ENCODE measurements at regions not wholly inside any gene's neighbourhood (a gene's known extent, or its start where the extent isn't known, plus 50 kb on each side); places are given as distances from the start of the nearest gene placed in this dataset.

DNA sequence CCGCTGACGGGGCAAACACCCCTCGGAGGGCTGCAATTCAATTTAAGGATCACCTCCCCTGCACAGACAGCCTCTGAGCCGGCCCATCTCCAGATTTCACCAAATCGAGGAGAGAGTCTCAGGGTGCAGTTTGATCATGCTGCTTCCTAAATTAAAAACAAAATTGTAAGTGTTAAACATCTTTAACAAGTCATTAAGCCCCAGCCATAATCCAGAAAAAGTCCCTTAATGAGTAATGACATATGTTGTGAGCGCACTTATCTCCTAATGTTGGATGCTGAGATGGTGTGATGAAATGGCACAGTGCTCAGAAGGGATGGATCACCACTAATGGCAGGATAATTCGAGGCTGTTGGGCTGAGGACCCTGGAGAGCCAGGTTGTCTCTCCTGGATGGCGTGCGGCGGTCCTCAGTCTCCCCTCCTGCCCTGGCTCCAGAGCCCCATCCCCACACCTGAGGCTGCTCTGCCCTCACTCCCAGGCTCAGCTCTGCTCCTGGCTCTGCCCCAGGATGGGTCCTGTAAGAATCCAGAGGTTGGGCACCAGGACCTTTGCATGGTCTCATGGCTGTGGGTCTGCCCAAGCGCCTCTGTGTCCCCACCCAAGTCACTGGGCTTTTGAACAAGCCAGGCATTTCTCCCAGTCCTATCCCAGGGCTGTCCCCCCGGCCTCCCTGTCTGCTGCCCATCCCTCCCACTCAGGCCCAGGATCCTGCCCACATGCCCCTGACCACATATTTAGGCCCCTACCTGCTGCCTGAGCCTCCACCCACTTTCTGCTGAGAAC is 224.4 kb upstream of the POU3F1 start:
- Histone ChIP-seq H3K27me3 (ENCODE audit: control insufficient read depth in 2 of 2, insufficient read depth in 2 of 2, low read length in 2 of 2) (peaks cover 0 to 4% of the 10 kb centered on the region in 2 experiments), H3K36me3 (ENCODE audit: control insufficient read depth in 2 of 2, extremely low read depth in 1 of 2, insufficient read depth in 2 of 2, low read length in 2 of 2) (no peaks in the 10 kb centered on the region), H3K9me3 (replicated peaks; ENCODE audit: control insufficient read depth, insufficient read depth, low read length) (no peaks in the 10 kb centered on the region), H3K79me2 (ENCODE audit: control insufficient read depth, insufficient read depth, low read length) (no peaks in the 10 kb centered on the region), H3K4me3 (replicated peaks in 1 of 3; ENCODE audit: insufficient read depth in 1 of 3, low read depth in 1 of 3, low read length in 3 of 3) (no peak overlapping the region), H2AFZ (ENCODE audit: low read depth, low read length) (no peak overlapping the region), H3K9me1 (replicated peaks; ENCODE audit: control insufficient read depth, extremely low read depth, insufficient read depth, low read length) (no peaks in the 10 kb centered on the region), H4K20me1 (replicated peaks; ENCODE audit: control insufficient read depth, extremely low read depth, insufficient read depth, low read length) (no peaks in the 10 kb centered on the region), H3K27ac (ENCODE audit: insufficient read depth, low read depth, low read length) (no peak overlapping the region), H3K9ac (replicated peaks; ENCODE audit: extremely low read depth, insufficient read depth, low read length) (no peak overlapping the region), H3K4me2 (ENCODE audit: insufficient read depth, low read length) (no peak overlapping the region), H3K4me1 (ENCODE audit: control insufficient read depth, extremely low read depth, insufficient read depth, low read length) (no peaks in the 10 kb centered on the region)
- ChIA-PET POLR2A (no interaction called here), CTCF (no interaction called here)
- TF ChIP-seq FOS (IDR thresholded peaks at IDR 0.05; ENCODE audit: borderline replicate concordance, insufficient read depth, low read length), result no peak
- TF ChIP-seq, protein P1, sequence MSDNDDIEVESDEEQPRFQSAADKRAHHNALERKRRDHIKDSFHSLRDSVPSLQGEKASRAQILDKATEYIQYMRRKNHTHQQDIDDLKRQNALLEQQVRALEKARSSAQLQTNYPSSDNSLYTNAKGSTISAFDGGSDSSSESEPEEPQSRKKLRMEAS (IDR thresholded peaks at IDR 0.05; ENCODE audit: insufficient read depth, insufficient read length), result no peak
- TF ChIP-seq GATA2 (IDR thresholded peaks at IDR 0.05; ENCODE audit: insufficient read depth, insufficient read length, low read depth, low read length), result no peak
- no peak for TF ChIP-seq MYC (IDR thresholded peaks at IDR 0.05; ENCODE audit: low read depth, low read length)
- no peak for TF ChIP-seq JUN (IDR thresholded peaks at IDR 0.05; ENCODE audit: borderline replicate concordance, insufficient read depth, insufficient read length, low read depth)
- no peak for TF ChIP-seq POLR2A (IDR thresholded peaks at IDR 0.05; ENCODE audit: low read depth, low read length)
- TF ChIP-seq, protein P2, sequence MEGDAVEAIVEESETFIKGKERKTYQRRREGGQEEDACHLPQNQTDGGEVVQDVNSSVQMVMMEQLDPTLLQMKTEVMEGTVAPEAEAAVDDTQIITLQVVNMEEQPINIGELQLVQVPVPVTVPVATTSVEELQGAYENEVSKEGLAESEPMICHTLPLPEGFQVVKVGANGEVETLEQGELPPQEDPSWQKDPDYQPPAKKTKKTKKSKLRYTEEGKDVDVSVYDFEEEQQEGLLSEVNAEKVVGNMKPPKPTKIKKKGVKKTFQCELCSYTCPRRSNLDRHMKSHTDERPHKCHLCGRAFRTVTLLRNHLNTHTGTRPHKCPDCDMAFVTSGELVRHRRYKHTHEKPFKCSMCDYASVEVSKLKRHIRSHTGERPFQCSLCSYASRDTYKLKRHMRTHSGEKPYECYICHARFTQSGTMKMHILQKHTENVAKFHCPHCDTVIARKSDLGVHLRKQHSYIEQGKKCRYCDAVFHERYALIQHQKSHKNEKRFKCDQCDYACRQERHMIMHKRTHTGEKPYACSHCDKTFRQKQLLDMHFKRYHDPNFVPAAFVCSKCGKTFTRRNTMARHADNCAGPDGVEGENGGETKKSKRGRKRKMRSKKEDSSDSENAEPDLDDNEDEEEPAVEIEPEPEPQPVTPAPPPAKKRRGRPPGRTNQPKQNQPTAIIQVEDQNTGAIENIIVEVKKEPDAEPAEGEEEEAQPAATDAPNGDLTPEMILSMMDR (IDR thresholded peaks at IDR 0.05; ENCODE audit: extremely low read depth in 1 of 2, insufficient read depth in 1 of 2, low read depth in 1 of 2, low read length in 2 of 2), result no peak
- no peak for TF ChIP-seq EZH2 (IDR thresholded peaks at IDR 0.05; ENCODE audit: borderline replicate concordance, low read depth, low read length, severe bottlenecking)
- no peak for TF ChIP-seq POLR2AphosphoS5 (IDR thresholded peaks at IDR 0.05; ENCODE audit: insufficient read depth, low read depth, low read length)
- DNase-seq (ENCODE audit: low read depth, low spot score), result no peak
- dilution Hi-C loops (cut with MboI; ENCODE audit: extremely low pct_ligation_motif_present, low sequenced_read_pairs), result no loop called here
- BruUV-seq (replicated peaks), result no TSS peak
- intact Hi-C loops (cut with micrococcal nuclease), result no loop called here
- no peak for FAIRE-seq
